ENCODE measurements at regions not wholly inside any gene's neighbourhood (a gene's known extent, or its start where the extent isn't known, plus 50 kb on each side); places are given as distances from the start of the nearest gene placed in this dataset.

DNA sequence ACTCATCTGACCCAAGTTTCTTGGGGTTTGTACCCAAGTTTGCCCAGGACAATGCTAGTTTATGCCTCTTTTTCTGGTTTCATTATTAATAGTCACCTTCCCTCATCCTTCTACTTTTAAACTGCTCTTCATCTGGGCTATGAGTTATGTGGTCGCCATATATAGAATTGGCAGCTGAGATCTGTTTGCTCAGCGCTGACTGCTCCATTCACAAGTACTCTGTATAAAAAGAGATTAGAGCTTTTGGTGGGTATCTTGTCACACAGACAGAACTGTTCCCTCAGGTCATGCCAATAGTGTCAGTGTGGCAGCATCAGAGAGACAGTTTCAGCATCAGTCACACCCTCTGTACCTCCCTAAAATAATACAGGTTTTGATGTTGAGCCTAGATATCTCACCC lies 326.0 kb downstream of the RAB38 start:
- H3K27me3 ChIP-seq (ENCODE audit: insufficient read depth, low read length): no peaks in the 10 kb centered on the region
- no peak overlapping the region for H3T11ph ChIP-seq (ENCODE audit: low read length)
- no peak overlapping the region for H2BK20ac ChIP-seq (ENCODE audit: low read depth, low read length, poor library complexity, severe bottlenecking)
- no peak overlapping the region for H3K27ac ChIP-seq (ENCODE audit: insufficient read length, low read depth, low read length)
- H4K20me1 ChIP-seq (ENCODE audit: control insufficient read depth, insufficient read depth, insufficient read length): no peaks in the 10 kb centered on the region
- H4K5ac ChIP-seq (ENCODE audit: insufficient read length, low read depth, low read length): no peak overlapping the region
- no peak overlapping the region for H3K23ac ChIP-seq (ENCODE audit: insufficient read length, low read depth, low read length)
- H3K79me1 ChIP-seq (ENCODE audit: insufficient read depth, low read depth, low read length, poor library complexity, severe bottlenecking): no peaks in the 10 kb centered on the region
- H3K4me1 Mint-ChIP-seq: no peaks in the 10 kb centered on the region
- H3K4me3 Mint-ChIP-seq: no peak overlapping the region
- no peak overlapping the region for H4K8ac ChIP-seq (replicated peaks; ENCODE audit: insufficient read length, low read depth, low read length)
- no peaks in the 10 kb centered on the region for H3K23me2 ChIP-seq (ENCODE audit: insufficient read length, low read depth, low read length, poor library complexity, severe bottlenecking)
- H3K56ac ChIP-seq (ENCODE audit: insufficient read length, low read depth, low read length): no peak overlapping the region
- H3K79me2 ChIP-seq (ENCODE audit: insufficient read depth, low read length): no peaks in the 10 kb centered on the region
- WGBS (ENCODE audit: extremely low coverage, insufficient read length, low lambda C conversion rate): no CpG with 5 or more reads among the region's 2 CpGs
- H3K4ac ChIP-seq (ENCODE audit: low read depth, low read length): no peak overlapping the region
- H3K9ac ChIP-seq (ENCODE audit: extremely low read depth, insufficient read length, low read length): no peak overlapping the region
- H3K4me1 ChIP-seq (ENCODE audit: insufficient read depth, low read length): no peaks in the 10 kb centered on the region
- H3K27me3 Mint-ChIP-seq (ENCODE audit: low read depth): no peaks in the 10 kb centered on the region
- H3K4me2 ChIP-seq (ENCODE audit: insufficient read depth, insufficient read length, low read length): no peak overlapping the region
- H2AK5ac ChIP-seq (ENCODE audit: insufficient read length, low read length): no peak overlapping the region
- H3K36me3 Mint-ChIP-seq (ENCODE audit: insufficient read depth in 1 of 3, low read depth in 3 of 3): no peaks in the 10 kb centered on the region
- H3K18ac ChIP-seq (ENCODE audit: insufficient read length, low read depth, low read length): no peak overlapping the region
- H2BK15ac ChIP-seq (ENCODE audit: low read depth, low read length): no peak overlapping the region
- H2AFZ ChIP-seq (ENCODE audit: low read length): no peak overlapping the region
- H3K9me3 ChIP-seq (ENCODE audit: control insufficient read depth, low read depth, low read length): no peaks in the 10 kb centered on the region
- TF ChIP-seq, protein P1, sequence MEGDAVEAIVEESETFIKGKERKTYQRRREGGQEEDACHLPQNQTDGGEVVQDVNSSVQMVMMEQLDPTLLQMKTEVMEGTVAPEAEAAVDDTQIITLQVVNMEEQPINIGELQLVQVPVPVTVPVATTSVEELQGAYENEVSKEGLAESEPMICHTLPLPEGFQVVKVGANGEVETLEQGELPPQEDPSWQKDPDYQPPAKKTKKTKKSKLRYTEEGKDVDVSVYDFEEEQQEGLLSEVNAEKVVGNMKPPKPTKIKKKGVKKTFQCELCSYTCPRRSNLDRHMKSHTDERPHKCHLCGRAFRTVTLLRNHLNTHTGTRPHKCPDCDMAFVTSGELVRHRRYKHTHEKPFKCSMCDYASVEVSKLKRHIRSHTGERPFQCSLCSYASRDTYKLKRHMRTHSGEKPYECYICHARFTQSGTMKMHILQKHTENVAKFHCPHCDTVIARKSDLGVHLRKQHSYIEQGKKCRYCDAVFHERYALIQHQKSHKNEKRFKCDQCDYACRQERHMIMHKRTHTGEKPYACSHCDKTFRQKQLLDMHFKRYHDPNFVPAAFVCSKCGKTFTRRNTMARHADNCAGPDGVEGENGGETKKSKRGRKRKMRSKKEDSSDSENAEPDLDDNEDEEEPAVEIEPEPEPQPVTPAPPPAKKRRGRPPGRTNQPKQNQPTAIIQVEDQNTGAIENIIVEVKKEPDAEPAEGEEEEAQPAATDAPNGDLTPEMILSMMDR (conservative IDR thresholded peaks at IDR 0.05): no peak
- H3K27ac Mint-ChIP-seq: no peak overlapping the region
- no peak overlapping the region for H4K91ac ChIP-seq (ENCODE audit: insufficient read length, low read depth, low read length)
- H2BK120ac ChIP-seq (ENCODE audit: low read depth, low read length, poor library complexity, severe bottlenecking): no peak overlapping the region
- H3K14ac ChIP-seq (ENCODE audit: insufficient read depth, low read length): no peak overlapping the region
- DNase-seq: no peak
- no peak overlapping the region for H2BK12ac ChIP-seq (ENCODE audit: insufficient read length, low read depth, low read length)
- no peaks in the 10 kb centered on the region for H3K9me3 Mint-ChIP-seq
- H2BK5ac ChIP-seq (ENCODE audit: insufficient read length, low read length): no peak overlapping the region

All from H9 (cell line).